Endothelial cell of umbilical vein (primary cell): ENCODE measurements at regions not wholly inside any gene's neighbourhood (a gene's known extent, or its start where the extent isn't known, plus 50 kb on each side); places are given as distances from the start of the nearest gene placed in this dataset.

ENCODE experiments used
- CTCF ChIP-seq, 2 donors: IDR thresholded peaks; 1 replicate in 1 of 2; 2 replicates in 1 of 2; pipeline ENCODE4 v1.5.1; 2011; ENCODE audit warnings: low read length in 2 of 2, mild to moderate bottlenecking in 2 of 2, moderate library complexity in 2 of 2, control low read depth in 1 of 2, inconsistent platforms in 1 of 2, low read depth in 1 of 2; ENCODE audit not compliant: insufficient read depth in 1 of 2; ENCODE audit errors: extremely low read depth in 1 of 2
- GATA2 ChIP-seq: IDR thresholded peaks from 2 replicates; pipeline ENCODE4 v1.7.0; 2011; ENCODE audit warnings: low read depth, mild to moderate bottlenecking, moderate library complexity, mixed read lengths, low read length; ENCODE audit not compliant: insufficient read length, insufficient read depth
- JUN ChIP-seq: IDR thresholded peaks from 2 replicates; pipeline ENCODE4 v1.6.1; 2011; ENCODE audit warnings: borderline replicate concordance, low read depth; ENCODE audit not compliant: insufficient read length, insufficient read depth
- POLR2A ChIP-seq: IDR thresholded peaks from 2 replicates; pipeline ENCODE4 v1.6.1; 2012; ENCODE audit warnings: low read depth, mild to moderate bottlenecking, control low read depth, low read length

- TF ChIP-seq CTCF (IDR thresholded peaks at IDR 0.05; ENCODE audit: extremely low read depth in 1 of 2, insufficient read depth in 1 of 2, low read depth in 1 of 2, low read length in 2 of 2) (no peak), GATA2 (no peak), POLR2A (no peak), JUN (no peak)
Observed at GRCh38 chr19:30235946-30236345, 136.2 kb upstream of the ZNF536 start.
